ENCODE measurements at regions not wholly inside any gene's neighbourhood (a gene's known extent, or its start where the extent isn't known, plus 50 kb on each side); places are given as distances from the start of the nearest gene placed in this dataset.
A peak's percentile ranks its signal among the peaks of the same experiment; 100 is the strongest.
"Not testable (repeated sequence)": the region's sequence is repeated elsewhere in the genome, so short reads cannot be mapped to it uniquely, and the experiment has no call there.

DNA sequence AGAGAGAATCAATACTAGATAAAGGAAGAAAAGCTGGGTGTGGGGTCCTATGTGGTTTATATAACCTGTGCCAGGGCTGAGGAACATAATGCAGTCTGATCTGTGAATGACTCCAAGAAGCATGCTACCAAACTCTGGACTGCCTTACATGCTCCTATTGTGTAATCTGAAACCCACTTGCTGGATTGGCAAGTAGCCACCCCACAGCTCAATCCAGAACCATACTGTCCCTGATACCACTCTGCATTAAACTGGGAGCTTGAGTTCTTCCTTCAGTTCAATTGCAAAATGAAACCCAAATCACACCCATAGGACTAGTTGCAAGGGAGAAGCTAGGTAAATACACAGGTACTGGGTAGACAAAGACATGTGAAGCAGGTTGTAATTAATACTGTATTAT, 115.4 kb upstream of the NEGR1 start:
- DNase-seq: no peak
- in situ Hi-C loops (cut with HindIII; ENCODE audit: low pct_ligation_motif_present, low pct_unique_long_range_greater_than_20kb, low sequenced_read_pairs): no loop called here

DNA sequence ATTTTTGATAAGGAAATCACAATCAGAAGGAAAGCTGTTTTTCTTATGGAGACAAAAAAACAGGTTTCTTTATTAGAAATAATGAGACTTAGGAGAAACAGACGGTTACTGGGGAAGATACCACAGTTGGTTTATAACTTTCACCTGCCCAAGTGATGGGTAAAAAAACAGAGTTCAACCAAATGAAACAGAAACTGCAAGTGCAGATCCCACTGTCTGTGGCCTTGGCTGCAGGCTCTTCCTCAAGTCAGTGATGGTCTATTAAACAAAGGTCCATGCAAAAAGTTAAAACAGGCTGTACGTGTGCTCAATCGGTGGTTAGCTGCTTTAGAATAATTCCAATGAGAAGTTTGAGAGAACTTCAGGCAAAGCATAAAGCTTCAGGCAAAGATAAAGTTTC, 112.1 kb upstream of the NEGR1 start:
- in situ Hi-C loops (cut with HindIII; ENCODE audit: low pct_ligation_motif_present, low pct_unique_long_range_greater_than_20kb, low sequenced_read_pairs): no loop called here
- DNase-seq: no peak

DNA sequence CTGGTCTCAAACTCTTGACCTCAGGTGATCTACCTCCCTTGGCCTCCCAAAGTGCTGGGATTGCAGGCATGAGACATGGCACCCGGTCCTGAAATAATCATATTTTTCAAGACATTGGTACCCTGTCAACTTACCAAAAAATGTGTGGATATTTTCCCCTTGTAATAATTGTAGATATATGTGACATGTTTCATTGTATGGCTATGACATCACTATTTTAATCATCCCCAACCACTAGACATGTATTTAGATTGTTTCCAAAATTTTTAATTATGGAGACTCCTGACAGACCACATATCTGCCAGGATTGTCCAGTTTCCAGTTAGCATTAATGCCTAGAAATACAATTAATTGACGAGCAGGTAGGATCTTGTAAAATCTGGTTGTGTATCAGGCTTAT, 96.7 kb upstream of the NEGR1 start:
- in situ Hi-C loops (cut with HindIII; ENCODE audit: low pct_ligation_motif_present, low pct_unique_long_range_greater_than_20kb, low sequenced_read_pairs): no loop called here
- DNase-seq: no peak

DNA sequence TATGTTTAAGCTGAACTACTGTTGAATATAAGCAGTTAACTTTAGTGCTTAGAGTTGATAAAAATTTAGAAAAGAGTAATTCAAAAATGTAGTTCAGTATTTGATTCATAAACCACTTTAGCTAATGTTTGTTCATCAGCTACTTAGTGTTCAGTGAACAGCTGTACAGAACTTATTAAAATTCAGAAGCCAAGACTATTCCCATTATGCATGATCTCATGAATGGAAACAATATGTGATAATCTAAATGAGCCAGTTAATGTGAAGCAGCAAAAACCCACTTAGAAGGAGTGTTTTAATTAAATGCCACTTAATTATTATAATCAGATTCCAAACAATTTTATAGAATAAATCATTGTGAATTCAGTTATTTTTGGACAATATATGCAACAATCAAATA, 92.9 kb upstream of the NEGR1 start:
- DNase-seq: no peak
- in situ Hi-C loops (cut with HindIII; ENCODE audit: low pct_ligation_motif_present, low pct_unique_long_range_greater_than_20kb, low sequenced_read_pairs): no loop called here

DNA sequence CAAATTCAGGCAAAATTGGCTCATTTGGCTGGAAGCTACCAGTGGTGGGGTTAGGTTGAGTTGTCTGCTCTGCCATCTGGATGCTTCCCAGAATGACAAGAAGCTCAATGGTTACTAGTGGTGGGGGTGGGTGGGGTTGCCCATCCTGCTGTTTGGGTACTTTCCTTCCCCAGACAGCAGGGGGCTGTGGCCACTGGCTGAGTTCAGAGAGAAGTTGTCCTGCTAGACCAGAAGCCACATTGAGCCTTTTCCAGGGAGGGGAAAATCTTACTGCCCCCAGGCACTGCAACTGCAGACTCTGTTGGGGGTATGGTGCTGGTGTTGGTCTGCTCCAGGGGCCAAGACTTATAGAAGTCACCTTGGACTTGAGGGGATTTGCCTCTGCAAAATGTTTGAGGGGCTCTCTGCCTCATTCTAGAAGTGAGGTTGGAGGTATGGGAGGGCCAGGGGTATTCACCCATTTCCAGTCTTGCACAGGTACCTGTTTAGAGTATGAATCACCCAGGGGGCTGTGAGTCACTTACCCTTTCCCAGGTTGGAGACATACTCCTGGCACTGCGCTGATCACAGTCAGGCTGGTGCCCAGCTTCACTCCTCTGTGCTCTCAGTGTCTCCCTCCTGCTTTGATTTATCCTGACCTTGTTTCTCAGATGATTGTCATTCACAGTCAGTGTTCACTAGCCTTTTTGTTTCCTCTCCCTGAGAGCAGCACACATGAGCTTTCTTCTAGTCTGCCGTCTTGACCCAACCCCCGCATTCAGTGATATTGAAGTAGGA, 89.1 kb upstream of the NEGR1 start:
- no peak for DNase-seq
- in situ Hi-C loops (cut with HindIII; ENCODE audit: low pct_ligation_motif_present, low pct_unique_long_range_greater_than_20kb, low sequenced_read_pairs): no loop called here

DNA sequence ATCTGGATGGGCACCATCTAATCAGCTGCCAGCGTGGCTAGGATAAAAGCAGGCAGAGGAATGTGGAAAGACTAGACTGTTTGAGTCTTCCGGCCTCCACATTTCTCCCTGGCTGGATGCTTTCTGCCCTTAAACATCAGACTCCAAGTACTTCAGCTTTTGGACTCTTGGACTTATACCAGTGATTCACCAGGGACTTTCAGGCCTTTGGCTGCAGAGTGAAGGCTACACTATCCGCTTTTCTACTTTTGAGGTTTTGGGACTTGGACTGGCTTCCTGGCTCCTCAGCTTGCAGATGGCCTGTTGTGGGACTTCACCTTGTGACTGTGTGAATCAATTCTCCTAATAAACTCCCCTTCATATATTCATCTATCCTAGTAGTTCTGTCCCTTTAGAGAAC, 88.5 kb upstream of the NEGR1 start:
- DNase-seq; in situ Hi-C loops (cut with HindIII; ENCODE audit: low pct_ligation_motif_present, low pct_unique_long_range_greater_than_20kb, low sequenced_read_pairs): not testable (repeated sequence)

DNA sequence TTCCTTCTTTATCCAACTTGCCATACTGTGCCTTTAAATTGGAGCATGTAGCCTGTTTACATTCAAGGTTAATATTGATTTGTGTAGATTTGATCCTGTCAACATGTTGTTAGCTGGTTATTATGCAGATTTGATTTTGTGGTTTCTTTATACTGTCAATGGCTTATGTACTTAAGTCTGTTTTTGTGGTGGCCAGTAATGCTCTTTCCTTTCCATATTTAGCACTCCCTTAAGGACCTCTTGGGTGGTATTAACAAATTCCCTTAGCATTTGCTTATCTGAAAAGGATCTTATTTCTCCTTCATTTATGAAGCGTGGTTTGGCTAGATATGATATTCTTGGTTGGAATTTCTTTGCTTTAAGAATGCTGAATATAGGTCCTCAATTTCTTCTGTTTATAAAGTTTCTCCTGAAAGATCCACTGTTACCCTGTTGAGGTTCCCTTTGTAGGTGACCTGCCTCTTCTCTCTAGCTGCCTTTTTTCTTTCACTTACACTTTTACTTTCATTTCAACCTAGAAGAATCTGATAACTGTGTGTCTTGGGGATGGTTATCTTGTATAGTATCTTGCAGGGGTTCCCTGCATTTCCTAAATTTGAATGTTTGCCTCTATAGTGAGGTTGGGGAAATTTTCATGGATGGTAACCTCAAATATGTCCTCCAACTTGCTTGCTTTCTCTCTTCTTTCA, 86.9 kb upstream of the NEGR1 start:
- in situ Hi-C loops (cut with HindIII; ENCODE audit: low pct_ligation_motif_present, low pct_unique_long_range_greater_than_20kb, low sequenced_read_pairs): no loop called here
- no peak for DNase-seq

DNA sequence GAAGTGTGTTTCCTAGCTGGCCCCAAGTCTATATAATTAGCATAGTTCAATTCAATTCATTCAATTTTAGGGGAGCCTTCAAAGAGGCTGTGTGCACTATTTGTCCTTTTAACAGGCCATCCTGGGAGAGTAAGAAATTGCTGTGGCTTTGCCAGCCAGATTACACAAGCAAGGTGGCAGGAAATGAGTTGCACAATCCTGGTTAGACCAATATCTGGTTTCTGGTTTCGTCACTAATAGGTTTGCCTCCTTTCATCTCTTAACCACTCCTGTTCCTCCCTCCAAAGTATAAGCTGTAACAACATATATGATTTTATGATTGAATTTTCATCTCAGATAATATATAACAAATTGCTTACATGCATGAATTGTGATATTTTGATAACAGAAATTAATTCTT, 84.1 kb upstream of the NEGR1 start:
- in situ Hi-C loops (cut with HindIII; ENCODE audit: low pct_ligation_motif_present, low pct_unique_long_range_greater_than_20kb, low sequenced_read_pairs): no loop called here
- peak; percentile 30 for DNase-seq

DNA sequence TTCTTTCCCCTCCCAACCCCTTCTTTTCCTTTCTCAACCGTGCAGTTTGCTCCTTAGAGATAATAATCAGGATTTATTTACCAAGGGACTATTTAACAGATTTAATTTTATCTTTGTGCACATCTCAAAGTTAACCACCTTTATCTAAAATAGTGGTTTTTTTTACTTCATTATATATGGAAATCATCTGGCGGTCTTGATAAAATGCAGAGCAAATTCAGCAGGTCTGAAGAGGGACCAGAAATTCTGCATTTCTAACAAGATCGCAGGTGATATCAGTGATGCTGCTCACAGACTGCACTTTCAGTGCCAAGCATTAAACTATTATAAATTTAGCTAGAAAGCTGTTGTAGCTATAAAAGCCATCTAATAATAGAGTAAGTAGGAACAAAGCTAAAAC, 83.4 kb upstream of the NEGR1 start:
- no peak for DNase-seq
- in situ Hi-C loops (cut with HindIII; ENCODE audit: low pct_ligation_motif_present, low pct_unique_long_range_greater_than_20kb, low sequenced_read_pairs): no loop called here

DNA sequence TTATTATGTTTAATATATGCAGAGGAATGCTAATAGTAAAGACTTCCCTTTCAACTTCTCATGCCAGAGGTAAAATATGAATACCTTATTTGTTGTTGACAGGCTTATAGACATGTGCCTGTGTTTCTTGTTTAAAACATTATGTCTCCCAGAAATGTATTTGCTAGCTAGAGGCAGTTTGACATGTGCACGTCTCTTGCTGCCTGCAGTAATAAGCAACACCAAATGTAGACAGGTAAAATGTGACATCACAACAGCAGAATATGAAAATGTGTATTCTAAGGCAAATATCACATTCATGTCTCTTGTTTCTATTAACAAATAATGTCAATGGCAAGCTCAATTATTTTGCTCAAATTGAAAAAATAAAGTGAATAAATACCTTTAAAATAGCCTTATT, 80.2 kb upstream of the NEGR1 start:
- in situ Hi-C loops (cut with HindIII; ENCODE audit: low pct_ligation_motif_present, low pct_unique_long_range_greater_than_20kb, low sequenced_read_pairs): no loop called here
- no peak for DNase-seq

DNA sequence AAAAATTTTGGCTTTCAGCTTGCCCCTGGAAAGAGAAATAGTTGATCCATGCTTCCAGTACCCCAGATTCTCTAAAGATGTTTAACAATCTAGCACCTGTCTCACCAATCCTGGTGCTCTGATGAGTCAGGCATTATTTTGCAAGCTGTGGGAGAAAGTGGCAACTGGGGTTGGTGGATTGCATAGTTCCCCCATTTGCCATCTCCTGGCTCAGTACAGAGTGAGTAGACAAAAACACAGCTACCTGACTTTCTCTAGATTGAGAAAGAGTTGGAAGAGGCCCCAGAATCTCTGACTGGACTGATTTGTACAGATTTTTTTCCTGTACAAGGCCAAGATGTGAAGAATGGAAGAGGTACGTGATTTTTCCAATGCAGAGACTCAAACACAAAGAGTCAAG, 75.1 kb upstream of the NEGR1 start:
- in situ Hi-C loops (cut with HindIII; ENCODE audit: low pct_ligation_motif_present, low pct_unique_long_range_greater_than_20kb, low sequenced_read_pairs): no loop called here
- DNase-seq: no peak

DNA sequence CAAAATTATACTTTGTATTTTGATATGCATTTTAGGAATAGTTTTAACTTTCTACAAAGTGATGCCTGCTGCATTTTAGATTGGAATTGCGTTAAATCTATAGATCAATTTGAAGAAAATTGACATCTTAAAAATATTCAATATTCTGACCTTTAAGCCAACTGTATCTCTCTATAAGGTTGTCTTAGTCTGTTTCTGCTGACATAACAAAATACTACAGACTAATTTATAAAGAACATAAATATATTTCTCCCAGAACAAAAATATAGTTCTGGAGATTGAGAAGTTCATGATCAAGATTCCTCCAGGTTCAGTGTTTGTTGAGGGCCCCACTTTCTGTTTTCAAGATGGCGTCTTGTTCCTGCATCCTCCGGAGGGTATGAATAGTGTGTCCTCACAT, 73.6 kb upstream of the NEGR1 start:
- no peak for DNase-seq
- in situ Hi-C loops (cut with HindIII; ENCODE audit: low pct_ligation_motif_present, low pct_unique_long_range_greater_than_20kb, low sequenced_read_pairs): no loop called here

DNA sequence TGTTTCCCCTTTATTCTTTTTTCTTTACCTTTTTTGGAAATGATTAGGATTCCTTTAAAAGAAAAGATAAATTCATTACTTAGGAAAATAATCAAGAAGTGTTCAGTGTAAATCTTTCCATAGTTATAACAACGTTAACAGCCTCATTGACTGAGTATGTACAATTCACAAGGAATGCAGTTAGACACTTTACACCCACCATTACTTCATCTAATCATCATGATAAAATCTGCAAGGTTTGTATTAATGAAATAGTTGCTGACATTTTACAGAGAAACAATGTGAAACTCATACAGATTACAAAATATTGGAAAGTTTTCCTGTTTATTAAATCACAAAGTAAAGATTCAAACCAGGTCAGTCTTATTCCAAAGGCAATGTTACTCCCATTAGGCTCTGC, 59.3 kb upstream of the NEGR1 start:
- no peak for DNase-seq
- in situ Hi-C loops (cut with HindIII; ENCODE audit: low pct_ligation_motif_present, low pct_unique_long_range_greater_than_20kb, low sequenced_read_pairs): no loop called here

DNA sequence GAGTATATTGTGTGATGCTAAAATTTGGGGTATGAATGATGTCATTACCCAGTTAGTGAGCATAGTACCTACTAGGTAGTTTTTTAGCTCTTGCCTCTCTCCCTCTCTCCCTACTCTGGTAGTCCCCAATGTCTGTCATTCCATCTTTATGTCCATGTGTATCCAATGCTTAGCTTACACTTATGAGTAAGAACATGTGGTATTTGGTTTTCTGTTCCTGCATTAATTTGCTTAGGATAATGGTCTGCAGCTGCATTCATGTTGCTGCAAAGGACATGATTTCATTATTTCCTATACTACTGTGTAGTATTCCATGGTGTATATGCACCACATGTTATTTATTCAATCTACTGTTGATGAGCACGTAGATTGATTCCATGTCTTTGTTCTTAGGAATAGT, 54.4 kb upstream of the NEGR1 start:
- in situ Hi-C loops (cut with HindIII; ENCODE audit: low pct_ligation_motif_present, low pct_unique_long_range_greater_than_20kb, low sequenced_read_pairs): no loop called here
- no peak for DNase-seq
